HEK293 (cell line): ENCODE measurements at regions not wholly inside any gene's neighbourhood (a gene's known extent, or its start where the extent isn't known, plus 50 kb on each side); places are given as distances from the start of the nearest gene placed in this dataset.

Source experiments
- REST ChIP-seq: fragments of 450-650 bp; formaldehyde crosslinking; IDR thresholded peaks from 2 replicates; pipeline ENCODE4 v1.5.1; 2016; ENCODE audit warnings: missing biosample characterization, missing genetic modification characterization
- ZBTB10 ChIP-seq: fragments of 450-650 bp; formaldehyde crosslinking; IDR thresholded peaks from 2 replicates; pipeline ENCODE4 v1.5.1; 2016; ENCODE audit warnings: missing biosample characterization, missing genetic modification characterization
- ZNF174 ChIP-seq: fragments of 450-650 bp; formaldehyde crosslinking; IDR thresholded peaks from 2 replicates; pipeline ENCODE4 v1.5.0; 2017; ENCODE audit warnings: missing biosample characterization, mild to moderate bottlenecking, missing genetic modification characterization
- ZNF2 ChIP-seq: fragments of 450-650 bp; formaldehyde crosslinking; IDR thresholded peaks from 2 replicates; pipeline ENCODE4 v1.5.1; 2016; ENCODE audit warnings: missing biosample characterization, missing genetic modification characterization
- ZNF26 ChIP-seq: fragments of 450-650 bp; formaldehyde crosslinking; IDR thresholded peaks from 2 replicates; pipeline ENCODE4 v1.5.1; 2016; ENCODE audit warnings: missing biosample characterization, missing genetic modification characterization
- ZNF37A ChIP-seq: fragments of 450-650 bp; IDR thresholded peaks from 2 replicates; pipeline ENCODE4 v1.5.1; 2018; ENCODE audit warnings: missing biosample characterization, missing genetic modification characterization
- ZNF560 ChIP-seq: fragments of 450-650 bp; formaldehyde crosslinking; IDR thresholded peaks from 2 replicates; pipeline ENCODE4 v1.5.1; 2017; ENCODE audit warnings: missing biosample characterization, missing genetic modification characterization, borderline replicate concordance
- TF ChIP-seq, protein P1 (sequence below): fragments of 450-650 bp; formaldehyde crosslinking; IDR thresholded peaks from 2 replicates; pipeline ENCODE4 v1.5.1; 2016; ENCODE audit warnings: missing biosample characterization, missing genetic modification characterization

- TF ChIP-seq ZNF174 (tag by site-specific recombination) (no peak), REST (tag by site-specific recombination) (no peak), ZNF26 (tag by site-specific recombination) (no peak), ZBTB10 (no peak), ZNF37A (tag by site-specific recombination) (no peak), ZNF560 (tag by site-specific recombination) (no peak), ZNF2 (tag by site-specific recombination) (no peak)
- TF ChIP-seq, protein P1, sequence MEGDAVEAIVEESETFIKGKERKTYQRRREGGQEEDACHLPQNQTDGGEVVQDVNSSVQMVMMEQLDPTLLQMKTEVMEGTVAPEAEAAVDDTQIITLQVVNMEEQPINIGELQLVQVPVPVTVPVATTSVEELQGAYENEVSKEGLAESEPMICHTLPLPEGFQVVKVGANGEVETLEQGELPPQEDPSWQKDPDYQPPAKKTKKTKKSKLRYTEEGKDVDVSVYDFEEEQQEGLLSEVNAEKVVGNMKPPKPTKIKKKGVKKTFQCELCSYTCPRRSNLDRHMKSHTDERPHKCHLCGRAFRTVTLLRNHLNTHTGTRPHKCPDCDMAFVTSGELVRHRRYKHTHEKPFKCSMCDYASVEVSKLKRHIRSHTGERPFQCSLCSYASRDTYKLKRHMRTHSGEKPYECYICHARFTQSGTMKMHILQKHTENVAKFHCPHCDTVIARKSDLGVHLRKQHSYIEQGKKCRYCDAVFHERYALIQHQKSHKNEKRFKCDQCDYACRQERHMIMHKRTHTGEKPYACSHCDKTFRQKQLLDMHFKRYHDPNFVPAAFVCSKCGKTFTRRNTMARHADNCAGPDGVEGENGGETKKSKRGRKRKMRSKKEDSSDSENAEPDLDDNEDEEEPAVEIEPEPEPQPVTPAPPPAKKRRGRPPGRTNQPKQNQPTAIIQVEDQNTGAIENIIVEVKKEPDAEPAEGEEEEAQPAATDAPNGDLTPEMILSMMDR (tag by site-specific recombination): no peak
Measured at GRCh38 chr16:65305266-65305959, 183.6 kb upstream of the CDH11 start.
